Ecto neural progenitor cell (in vitro differentiated cells): ENCODE measurements at regions not wholly inside any gene's neighbourhood (a gene's known extent, or its start where the extent isn't known, plus 50 kb on each side); places are given as distances from the start of the nearest gene placed in this dataset.
"Not testable (repeated sequence)": the region's sequence is repeated elsewhere in the genome, so short reads cannot be mapped to it uniquely, and the experiment has no call there.

Experiments used
- DNase-seq: peaks from one replicate; pipeline ENCODE4 v3.0.0-alpha.2; 2018; ENCODE audit warnings: low spot score

- DNase-seq: no peak
These were observed 343.4 kb downstream of the LRRIQ3 start for GRCh38 chr1:73854527-73854926.

DNA sequence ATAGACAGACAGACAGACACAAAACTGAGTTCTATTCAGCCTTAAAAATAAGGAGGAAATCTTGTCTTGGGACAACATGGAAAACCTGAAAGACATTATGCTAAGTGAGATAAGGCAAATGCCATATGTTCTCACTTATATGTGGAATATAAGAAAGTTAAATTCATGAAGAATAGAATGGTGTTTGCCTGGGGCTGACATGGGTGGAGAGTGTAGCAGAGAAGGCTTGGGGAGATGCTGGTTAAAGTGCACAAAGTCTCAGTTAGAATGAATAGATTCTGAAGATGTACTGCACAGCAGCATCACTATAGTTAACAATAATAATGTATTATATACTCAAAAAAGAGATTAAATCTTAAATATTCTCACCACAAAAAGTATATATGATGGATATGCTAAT, 355.5 kb downstream of the LRRIQ3 start:
- no peak for DNase-seq

DNA sequence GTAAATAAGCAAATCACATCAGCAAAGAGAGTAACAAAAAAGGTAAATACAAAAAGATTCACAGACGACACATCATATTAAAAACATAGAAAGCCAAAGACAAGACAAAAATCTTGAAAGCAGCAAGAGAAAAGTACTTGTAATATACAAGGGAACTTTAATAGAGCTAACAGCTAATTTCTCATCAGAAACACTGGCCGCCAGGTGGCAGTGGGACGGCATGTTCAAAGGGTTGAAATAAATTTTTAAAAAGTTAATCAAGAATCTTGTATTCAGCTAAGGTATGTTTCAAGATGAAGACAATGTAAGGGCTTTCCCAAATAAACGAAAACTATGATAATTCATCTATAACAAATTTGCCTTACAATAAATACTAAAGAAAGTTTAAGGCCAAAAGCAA, 358.1 kb downstream of the LRRIQ3 start:
- no peak for DNase-seq

DNA sequence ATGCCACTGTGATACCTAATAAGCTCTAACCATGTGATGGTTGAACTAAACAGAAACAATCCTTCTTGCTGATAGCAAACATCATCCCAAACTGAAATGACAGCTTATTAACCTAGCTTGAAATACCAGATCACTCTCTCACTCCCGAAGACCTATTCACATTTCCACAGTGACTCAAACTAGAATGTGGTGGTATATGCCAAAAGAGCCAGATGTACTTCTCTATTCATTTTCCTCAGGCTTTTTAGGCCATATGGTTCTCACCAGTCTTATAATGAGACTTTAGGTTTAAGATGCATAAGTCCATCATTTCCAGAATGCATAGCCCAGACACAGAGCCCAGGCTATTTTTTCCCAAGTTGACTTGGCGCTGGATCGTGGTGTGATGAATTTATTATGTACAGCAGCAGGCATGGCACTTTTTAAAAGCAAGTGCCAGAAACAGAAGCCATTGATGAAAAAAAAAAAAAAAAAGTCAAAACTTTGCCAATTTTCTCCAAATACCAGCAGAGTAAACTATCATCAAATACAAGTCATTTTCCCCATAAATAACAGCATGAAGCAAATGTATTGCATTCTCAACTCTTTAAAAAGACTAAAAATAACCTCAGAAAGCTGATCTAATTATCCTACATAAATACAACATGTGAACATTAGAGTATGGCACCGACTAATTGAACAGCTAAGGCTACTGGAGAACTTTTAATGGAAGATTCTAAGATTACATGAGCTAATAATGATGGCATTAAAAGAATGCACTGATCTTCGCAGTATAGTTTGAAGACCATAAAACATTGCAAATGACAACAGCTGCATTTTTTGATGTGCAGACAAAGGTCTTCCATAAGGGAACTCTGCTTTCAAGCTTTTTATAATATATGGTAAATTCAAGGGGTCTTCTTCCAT, 365.4 kb downstream of the LRRIQ3 start:
- no peak for DNase-seq

DNA sequence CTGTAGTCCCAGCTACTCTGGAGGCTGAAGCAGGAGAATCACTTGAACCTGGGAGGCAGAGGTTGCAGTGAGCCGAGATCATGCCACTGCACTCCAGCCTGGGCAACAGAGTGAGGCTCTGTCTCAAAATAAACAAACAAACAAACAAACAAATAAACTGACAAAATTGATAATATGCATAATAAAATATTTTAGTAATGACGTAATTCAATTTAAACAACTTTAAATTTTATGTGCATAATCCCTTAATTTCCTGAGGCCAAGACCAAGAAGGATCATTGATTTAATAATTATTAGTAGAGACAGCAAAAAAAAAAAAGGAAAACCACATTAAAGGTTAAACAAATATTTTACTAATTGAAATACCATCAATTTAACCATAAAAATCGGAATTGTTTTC, 370.7 kb downstream of the LRRIQ3 start:
- DNase-seq: not testable (repeated sequence)

GRCh38 chr1:73824065-73824464, 373.9 kb downstream of the LRRIQ3 start:
- DNase-seq: no peak

DNA sequence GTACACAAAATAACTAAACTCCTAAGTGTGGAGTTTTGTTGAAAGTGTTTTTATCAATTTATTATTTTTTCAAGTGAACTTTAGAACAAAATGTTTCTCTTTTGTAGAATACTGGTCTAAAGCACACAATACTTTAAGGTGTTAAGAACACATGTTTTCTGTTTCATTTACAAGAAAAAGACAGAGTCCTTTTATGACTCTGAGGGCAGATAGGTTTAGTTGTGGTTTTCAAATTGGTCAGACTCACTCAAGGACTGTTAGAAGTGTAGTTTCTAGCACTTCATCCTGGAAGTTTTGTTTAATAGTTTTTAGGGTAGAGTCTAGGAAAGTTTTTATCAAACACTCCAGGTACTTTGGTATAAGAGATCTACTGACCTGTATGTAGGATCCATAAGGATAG, 376.5 kb downstream of the LRRIQ3 start:
- no peak for DNase-seq

DNA sequence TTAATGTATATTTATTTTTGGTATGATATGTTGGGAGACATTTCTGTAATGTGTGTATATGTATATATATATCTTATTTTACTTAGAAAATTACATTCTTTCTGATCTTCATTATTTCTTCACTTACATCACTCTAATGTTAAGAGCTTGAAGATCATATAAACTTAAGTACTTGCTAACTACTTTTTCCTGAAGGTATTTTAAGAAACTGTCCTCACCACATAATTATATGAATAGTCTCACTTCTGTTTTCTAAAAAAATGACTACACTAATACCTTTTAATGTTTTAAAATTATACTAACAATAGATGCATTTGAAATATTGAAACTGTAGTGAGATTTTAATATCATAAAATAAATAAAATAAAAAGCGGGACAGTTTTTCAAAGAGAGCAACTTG, 377.1 kb downstream of the LRRIQ3 start:
- DNase-seq: no peak

GRCh38 chr1:73813716-73814115, 384.3 kb downstream of the LRRIQ3 start:
- no peak for DNase-seq

GRCh38 chr1:73813236-73813635, 384.7 kb downstream of the LRRIQ3 start:
- DNase-seq: no peak

DNA sequence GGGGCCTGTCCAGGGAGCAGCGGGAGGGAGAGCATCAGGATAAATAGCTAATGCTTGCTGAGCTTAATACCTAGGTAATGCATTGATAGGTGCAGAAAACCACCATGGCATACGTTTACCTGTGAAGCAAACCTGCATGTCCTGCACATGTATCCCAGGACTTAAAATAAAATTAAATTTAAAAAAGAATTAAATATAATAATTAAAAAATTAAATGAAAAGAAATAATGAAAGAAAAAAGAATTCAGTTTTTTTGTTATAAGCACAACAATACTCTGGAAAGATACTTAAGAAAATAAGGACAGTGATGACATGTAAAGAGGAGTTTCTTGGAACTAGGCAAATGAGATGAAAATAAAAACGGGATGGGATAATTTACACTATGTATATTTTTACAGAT, 386.2 kb downstream of the LRRIQ3 start:
- no peak for DNase-seq

DNA sequence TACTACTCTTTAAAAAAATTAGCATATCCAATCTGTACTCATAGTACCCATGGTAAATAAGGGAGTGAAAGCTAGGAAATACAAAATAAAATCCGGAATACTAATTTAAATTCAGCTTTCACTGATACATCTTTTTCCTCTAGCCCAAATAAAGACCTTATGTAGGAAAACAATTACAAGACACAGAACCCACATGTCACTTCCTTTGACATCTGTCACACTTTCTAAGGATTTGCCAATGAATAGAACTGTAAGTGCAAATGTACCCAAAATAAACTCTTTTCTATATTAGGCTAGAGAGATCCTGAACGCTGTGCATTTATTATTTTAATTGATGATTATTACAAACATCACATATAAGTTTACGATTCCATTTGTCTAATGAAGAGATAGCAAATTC, 393.0 kb downstream of the LRRIQ3 start:
- no peak for DNase-seq

DNA sequence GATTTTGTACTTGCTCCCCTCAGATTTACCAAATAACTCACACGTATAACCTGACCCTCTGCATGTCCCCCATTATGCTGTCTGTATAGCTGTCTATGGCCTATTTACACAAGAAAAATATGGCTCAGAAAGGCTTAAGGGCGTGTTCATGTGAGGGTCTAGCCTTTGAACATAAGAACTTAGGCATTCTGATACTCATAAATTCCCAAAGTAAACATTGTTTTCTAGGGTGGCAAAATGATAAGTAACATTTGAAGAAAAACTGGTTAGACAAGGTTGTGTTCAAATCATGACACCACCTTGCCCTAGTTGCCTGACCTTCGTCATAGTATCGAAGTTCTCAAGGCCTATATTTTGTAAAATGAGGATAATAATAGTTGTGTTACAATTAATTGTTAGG, 394.6 kb downstream of the LRRIQ3 start:
- no peak for DNase-seq

- no peak for DNase-seq
These were observed 396.0 kb downstream of the LRRIQ3 start for GRCh38 chr1:73801912-73802429.

DNA sequence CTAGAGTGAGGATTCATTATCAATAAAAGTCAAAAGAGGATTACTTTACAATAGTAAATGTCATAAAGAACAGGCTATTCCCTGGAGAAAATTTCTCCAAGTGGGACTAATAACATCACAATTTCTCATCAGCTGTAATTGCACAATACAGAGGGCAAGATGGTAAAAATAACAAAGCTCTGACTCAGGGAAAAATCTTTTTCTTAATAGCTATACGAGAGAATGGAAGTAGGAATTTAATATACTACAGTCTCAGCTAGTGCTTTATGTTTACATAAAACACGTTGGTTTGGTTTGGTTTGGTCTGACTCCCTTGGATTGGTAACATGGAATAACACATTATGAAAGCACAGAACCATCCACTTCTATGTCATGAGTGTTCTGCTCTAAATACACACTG, 397.6 kb downstream of the LRRIQ3 start:
- DNase-seq: no peak

DNA sequence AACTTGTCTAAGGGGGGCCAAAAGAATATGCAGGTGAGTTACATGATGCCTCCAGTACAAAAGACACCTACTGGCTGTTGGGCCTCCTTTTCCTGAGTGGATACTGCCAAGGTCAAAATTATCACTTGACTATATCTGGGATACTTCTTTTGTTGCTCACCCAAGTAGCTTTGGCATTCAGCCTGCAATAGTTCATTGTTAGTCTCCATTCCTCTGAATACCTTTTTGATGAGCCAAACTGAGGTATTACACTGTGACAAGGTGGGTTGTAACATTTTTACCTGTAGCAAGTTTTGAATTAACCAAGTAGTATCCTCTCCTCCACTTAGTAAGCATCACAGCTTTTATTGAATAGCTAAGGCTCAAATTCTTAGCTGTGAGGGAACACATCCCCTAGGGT, 408.0 kb downstream of the LRRIQ3 start:
- DNase-seq: no peak

DNA sequence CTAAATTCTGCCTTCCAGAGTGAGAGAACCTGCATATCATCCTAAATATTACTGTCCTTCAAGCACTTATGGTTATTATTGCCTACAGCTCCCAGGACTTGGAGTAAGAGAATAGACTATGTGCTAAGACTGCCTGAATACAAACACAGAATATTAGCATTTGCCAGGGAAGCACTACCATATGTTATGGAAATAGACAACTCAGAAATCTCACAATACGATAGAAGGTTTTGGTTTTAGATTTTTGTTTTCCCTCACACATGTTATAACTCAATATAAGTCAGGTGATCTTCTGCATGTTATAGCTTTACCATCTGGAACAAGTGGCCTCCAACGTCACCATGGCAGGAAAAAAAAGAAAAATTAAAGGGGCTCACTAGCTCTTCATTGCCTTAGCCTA, 413.9 kb downstream of the LRRIQ3 start:
- DNase-seq: no peak

DNA sequence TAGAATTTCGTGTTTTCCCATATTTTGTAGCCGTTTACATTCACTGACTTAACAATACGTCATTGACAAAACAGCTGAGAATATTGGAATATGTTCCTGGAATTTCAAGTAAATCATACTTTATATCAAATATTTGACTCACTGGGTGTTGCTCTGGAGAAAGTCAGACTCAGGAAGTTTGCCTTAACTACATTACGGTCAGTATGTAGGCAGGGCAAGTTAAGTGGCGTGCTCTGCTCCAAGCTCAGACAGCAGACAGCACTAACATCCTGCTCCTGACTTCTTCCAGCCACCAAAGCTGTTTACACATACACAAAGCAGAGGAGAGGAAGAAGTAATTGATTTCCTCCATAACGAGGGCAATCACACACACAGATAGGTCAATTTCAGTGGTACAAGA, 414.6 kb downstream of the LRRIQ3 start:
- DNase-seq: no peak

DNA sequence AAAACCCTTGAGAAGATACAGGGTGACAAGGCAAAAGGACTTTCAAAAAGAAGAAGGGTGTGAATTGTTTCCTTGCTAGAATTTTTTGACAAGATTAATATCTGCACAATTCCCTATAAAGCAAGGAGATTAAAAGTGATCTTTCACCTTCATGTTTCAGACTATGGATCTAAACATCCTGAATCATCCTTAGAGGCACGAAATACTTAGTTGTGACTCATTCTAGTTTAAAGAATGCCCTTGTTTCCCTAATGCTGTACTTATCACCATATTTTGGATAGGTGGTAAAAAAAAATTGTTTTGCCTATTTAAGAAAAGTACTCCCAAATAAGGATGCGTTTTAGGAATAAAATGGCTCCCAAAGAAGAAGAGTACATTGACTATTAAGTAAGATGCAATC, 415.1 kb downstream of the LRRIQ3 start:
- no peak for DNase-seq

GRCh38 chr1:73781251-73781650, 416.7 kb downstream of the LRRIQ3 start:
- no peak for DNase-seq

DNA sequence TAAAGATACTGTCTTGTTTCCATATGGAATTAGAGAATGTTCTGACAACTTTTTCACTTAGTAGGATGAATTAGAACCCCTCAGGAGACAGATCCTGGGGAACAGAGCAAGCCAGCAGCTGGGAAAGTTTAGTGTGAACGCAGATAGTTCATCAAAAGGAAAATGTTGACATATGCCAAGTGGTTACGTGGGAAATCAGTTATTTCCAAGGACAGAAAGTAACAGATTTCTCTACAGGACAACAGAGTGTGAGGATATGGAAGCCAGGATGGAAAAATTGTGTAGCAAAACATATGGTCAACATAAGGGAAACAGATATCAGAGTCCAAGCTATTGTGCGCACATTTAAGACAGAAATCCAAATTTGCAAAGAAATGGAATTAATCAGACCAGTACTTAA, 419.5 kb downstream of the LRRIQ3 start:
- no peak for DNase-seq

DNA sequence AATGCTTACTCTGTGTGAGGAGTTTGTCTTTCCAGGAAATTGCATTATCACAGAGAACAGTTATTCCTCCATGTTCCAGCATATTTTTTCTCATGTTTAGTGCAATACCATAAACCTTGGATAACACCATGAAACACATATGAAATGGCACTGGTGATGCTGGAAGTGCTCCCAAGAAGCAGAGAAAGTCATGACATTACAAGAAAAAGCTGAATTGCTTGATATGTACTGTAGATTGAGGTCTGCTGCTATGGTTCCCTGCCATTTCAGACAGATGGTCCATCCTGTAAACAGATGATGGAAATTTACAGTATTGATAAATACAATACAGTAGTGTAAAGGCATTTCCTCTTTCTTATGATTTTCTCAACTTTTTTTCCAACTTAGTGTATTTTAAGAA, 422.1 kb downstream of the LRRIQ3 start:
- DNase-seq: no peak

- no peak for DNase-seq
These were observed 425.0 kb downstream of the LRRIQ3 start for GRCh38 chr1:73772941-73773340.

DNA sequence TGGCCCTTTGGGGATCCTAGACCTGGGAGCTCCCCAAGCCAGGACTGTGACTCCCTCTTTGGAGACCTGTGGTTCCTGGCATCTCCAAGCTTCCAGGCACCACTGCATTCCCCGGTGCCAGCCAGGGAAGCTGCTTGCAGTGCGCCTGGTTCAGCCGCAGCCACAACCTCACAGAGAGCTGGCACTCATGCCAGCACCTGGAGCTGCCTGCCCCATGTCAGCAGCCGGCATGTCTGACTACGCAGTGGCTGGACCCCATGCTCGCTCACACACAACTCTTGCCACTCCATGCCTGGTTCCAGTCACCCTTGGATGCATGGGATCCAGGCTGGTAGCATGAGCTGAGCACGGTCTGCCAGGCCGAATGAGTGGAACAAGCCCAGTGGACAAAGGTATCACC, 426.6 kb downstream of the LRRIQ3 start:
- DNase-seq: no peak
